PC-3 (cell line): ENCODE measurements at regions not wholly inside any gene's neighbourhood (a gene's known extent, or its start where the extent isn't known, plus 50 kb on each side); places are given as distances from the start of the nearest gene placed in this dataset.

Source experiments
- CTCF ChIP-seq: fragments of 300-600 bp; sonication (generic); conservative IDR thresholded peaks from 2 replicates; pipeline ENCODE4 v1.5.1; 2017; ENCODE audit warnings: antibody characterized with exemption, low read depth, mild to moderate bottlenecking, low read length
- EZH2 ChIP-seq: fragments of 300-600 bp; sonication (generic); IDR thresholded peaks from one replicate; pipeline ENCODE4 v1.6.1; 2017; ENCODE audit warnings: antibody characterized with exemption, mild to moderate bottlenecking, low read length; ENCODE audit not compliant: unreplicated experiment
- EZH2phosphoT487 ChIP-seq: fragments of 300-600 bp; sonication (generic); IDR thresholded peaks from 2 replicates; pipeline ENCODE4 v1.6.1; 2018; ENCODE audit warnings: mild to moderate bottlenecking, antibody characterized with exemption, low read length, borderline replicate concordance

- TF ChIP-seq EZH2: no peak
- no peak for TF ChIP-seq CTCF
- TF ChIP-seq EZH2phosphoT487: no peak
Measured at GRCh38 chr1:217115404-217116380, 392.5 kb upstream of the ESRRG start.
